ENCODE measurements at regions not wholly inside any gene's neighbourhood (a gene's known extent, or its start where the extent isn't known, plus 50 kb on each side); places are given as distances from the start of the nearest gene placed in this dataset.
"Not testable (repeated sequence)": the region's sequence is repeated elsewhere in the genome, so short reads cannot be mapped to it uniquely, and the experiment has no call there.

DNA sequence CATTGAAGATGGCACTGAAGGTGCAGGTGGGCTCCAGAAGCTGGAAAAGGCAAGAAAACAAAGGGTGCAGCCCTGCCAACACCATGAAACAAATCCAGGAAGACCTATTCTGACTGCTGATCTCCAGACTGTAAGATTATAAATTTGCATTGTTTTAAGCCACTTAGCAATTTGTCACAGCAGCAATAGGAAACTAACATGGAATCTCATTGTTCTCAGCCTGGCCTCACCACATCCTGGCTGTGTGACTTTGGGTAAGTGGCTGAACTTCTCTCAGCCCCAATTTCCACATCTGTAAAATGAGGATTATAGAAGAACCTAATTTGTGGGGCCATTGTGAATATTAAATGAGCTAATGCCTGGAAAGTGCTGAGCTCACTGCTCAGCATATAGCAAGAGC is 160.4 kb upstream of the MAFB start:
- DNase-seq (ENCODE audit: low read depth, low spot score) = no peak

DNA sequence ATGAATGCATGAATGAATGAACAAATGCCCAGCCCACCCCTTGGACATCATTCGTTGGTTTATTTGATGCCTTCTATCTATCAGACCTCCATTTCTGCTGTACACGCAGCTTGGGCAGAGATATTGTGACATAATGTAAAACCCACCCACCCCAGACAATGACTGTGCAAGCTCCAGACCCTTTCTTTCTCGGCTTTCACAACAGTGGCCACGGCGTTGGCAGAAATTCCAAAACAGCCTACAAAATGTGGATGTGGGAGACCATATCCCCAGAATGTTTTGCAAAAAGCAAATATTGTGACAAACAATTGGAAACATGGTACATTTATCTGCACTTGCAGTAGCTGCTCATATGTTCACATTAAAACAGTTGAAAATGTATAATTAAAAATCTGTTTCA is 162.0 kb upstream of the MAFB start:
- DNase-seq (ENCODE audit: low read depth, low spot score) = no peak

DNA sequence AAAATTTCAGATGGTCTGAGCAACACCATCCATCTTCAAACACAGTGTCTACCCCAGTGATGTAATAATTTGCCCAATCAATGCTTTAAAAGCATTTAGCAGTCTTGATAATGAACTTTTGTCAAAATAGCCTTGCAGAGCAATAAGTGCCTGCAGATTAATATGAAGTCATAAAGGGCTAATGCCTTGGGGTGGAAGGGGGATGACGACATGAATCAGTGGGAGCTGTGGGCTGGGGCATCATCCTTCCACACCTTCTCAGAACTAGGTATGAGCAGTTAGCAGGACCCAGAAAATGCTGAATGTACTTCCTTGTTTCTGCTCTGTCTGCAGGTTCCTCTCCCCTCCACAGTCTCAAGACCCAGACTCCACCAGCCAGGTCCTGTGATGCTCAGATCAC is 166.2 kb upstream of the MAFB start:
- DNase-seq (ENCODE audit: low read depth, low spot score) = no peak

DNA sequence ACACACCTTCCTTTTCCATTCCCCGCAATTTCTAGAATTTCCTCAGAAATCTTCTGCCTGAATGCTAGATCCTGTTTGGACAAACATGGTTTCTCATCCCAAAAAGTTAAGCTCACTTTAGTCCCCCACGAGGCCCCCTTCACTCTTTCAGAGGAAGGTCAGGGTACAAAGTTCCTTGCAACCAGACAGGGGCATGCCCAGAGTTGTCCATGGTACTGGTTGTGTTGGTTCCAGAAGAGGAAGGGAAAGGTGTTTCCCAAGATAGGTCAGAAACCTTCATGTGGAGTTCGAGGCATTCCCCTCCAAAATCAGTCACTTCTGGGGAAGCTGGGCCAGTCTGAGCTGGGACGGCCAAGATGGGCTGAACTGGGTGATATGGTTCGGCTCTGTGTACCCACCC is 167.6 kb upstream of the MAFB start:
- DNase-seq (ENCODE audit: low read depth, low spot score) = no peak

DNA sequence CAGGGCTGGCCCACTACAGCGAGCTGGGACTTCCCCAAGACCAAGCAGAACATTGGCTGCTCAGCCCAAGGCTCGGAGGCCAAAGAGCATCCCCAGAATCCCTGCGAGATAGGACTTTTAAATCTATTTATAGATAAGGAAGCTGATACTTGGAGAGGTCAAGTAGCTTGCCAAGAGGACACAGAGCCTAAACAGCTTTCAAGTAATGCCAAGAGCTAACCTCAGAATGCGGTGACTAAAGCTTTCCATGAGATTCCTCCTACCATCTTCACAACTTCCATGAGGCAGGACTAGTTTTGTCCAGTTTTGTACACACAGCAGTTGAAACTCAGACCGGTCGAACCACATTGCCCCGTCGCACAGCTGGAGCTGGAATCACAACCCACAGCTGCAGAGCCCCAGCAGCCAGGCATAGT is 168.1 kb upstream of the TOP1 start:
- DNase-seq (ENCODE audit: low read depth, low spot score) = no peak

DNA sequence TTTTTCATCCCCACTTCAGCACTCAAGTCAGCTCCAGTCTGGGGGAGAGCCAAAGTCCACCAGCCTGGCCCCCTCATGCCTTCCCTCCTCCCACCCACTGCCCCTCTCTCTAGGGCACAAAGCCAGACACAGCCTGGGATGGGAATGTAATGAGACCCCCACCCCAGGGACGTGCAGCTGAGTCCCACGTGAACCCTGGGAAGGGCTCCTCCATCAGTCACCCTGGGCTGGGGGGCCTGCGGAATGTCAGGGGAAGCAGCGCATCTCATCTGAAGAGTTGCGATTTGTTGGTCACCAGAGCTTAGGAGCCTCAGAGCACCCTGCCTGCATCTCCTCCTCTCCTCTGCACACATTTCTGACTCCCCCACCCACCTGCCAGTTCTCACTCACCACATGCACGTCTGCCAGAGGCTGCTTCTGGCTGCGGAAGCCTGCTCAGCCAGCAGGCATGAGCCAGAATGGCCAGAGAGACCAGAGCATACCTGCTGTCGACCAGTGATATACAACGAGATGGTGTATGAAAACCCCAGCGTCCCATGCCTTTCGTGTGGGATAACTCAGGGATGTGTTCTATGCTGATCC is 167.1 kb upstream of the TOP1 start:
- no peak for DNase-seq (ENCODE audit: low read depth, low spot score)

DNA sequence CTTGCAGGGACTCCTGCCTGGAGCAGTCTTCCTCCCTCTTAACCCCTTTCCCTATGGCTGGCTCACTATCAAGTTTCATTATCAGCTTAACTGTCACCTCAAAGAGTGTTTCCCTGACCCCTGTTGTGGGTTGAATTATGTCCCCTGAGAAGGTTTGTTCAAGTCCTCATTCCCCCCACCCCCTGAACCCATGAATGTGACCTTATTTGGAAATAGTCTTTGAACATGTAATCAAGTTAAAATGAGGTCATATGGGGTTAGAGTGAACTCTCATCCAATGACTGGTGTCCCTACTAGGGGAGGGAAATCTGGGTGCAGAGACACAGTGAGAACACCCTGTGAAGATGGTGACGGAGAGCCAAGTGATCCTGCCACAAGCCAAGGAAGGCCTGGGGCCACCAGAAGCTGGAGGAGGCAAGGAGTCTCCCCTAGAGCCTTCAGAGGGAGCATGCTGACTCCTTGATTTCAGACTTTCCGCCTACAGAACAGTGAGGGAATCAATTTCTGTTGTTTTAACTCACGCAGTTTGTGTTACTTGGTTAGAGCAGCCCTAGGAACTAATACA is 165.2 kb upstream of the TOP1 start:
- no peak for DNase-seq (ENCODE audit: low read depth, low spot score)

DNA sequence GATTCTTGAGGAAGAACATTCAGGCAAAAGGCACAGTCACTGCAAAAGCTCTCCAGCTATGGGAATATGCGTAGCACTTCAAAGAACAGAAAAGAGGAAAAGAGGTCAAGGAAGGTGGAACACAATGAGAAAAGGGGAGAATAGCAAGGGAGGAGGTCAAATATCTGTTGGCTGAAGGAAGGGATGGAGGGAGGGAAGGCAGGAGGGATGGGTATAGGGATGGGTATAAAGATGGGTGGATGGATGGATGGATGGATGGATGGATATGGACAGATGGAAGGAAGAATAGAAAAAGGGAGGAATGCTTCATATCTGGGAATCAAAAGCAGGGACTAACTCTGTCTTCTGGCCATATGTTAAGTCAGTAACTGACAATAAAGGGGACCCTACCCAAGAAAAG is 164.2 kb upstream of the TOP1 start:
- DNase-seq (ENCODE audit: low read depth, low spot score) = no peak

DNA sequence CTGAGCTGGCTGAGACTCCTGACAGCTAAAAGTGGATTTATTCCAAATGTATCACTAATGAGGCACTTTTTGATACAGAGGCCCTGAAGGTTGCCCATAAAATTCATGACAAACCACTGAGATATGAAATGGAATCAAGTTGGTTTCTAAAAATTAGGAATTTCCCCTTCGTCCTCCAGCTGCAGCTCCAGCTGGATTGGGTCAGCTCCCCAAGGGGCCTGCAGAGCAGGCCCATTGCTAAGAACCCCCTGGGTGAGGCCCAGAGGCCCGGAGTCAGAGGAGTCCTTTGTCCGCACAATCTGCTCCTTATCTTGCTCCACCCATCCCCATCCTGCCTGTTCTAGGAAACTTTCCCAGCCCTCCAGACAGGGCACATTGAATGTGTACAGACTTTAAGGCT is 163.5 kb upstream of the TOP1 start:
- no peak for DNase-seq (ENCODE audit: low read depth, low spot score)

DNA sequence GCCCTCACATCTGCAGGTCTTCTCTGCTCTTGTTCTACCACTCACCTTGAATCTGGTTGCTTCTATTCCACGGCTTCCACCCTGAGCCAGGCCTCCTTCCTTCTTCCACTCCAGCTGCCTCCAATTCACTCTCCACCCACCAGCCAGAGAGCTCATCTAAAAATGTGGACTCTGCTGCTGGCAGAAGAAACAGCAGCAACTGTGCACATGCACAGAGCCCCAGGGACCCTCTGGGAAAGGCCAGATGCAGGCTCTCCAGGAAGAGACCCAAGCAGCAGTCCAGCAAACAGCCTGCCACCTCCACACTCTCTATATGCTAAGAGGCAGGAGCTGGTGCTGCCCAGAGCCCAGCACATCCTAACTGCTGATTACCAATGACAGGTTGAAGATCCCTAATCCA is 162.6 kb upstream of the TOP1 start:
- DNase-seq (ENCODE audit: low read depth, low spot score) = no peak

DNA sequence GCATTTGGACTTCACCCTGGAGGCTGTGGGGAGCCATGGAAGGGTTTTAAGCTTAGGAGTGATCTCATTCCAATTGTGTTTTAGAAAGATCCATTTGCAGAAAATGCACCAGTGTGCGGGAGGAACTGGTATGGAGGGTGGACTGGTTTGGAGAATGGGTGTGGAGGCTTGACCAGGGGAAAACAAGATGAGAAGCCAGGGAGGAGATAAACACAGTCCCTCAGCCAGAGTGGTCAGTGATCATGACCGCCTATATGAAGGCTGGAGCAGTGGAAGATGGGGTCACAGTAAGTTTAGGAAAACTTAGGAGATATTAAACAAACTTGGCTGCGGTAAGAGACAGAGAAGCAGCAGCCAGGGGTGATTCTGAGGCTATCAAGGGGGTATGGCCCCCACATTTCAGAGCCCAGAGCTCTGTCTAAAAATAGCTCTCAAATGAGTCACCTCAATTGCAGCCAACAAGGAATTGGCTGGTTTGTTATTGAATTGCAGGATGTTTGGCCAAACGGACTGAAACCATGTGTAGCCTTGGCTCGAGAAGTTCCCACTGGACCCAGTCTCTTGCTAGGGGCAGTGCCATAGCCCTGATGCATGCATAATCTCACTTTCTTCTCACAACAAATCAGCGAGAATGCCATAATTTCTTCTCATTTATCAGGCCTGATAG is 159.9 kb upstream of the TOP1 start:
- no peak for DNase-seq (ENCODE audit: low read depth, low spot score)

DNA sequence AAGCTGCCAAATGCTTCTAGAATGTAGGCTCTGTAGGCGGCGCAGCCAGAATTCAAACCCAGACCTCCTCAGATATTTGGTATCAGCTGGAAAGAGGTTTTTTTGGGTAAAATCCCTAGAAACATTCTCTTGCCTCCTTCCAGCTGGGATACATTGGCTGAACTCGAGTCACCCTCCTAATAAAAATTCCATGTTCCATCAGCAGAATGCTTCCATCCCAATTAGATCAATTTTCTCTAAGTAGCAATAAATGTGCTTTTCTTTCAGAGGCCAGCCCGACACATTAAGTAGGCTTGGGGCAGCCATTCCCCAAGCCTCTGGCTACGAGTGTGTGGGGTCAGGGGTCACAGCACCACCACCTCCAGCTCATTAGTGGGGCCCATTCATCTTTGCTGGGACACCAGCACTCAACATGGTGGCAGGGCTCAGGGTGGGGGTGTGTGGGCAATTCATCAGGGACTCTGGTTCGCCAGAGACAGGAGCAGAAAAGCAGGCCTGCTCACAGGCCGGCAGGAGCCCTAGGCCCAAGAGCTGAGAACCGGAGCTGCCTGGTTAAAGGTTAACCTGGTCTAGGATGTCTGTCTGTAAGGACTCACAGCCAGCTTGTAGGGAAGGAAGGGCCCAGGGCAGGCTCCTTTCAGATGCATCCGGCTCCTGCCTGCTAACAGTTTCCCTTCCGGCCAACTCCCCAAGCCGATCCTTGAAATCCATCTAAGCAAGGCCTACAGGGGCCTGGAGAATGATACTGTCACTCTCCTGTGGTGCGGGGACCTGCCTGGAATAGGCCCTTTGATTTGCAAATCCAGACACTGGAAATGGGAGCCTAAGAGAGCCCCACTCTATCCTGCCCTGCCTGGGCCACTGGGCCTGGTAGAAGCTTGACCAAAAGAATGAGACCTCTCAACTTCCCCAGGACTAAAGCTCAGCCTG is 159.1 kb upstream of the TOP1 start:
- no peak for DNase-seq (ENCODE audit: low read depth, low spot score)

DNA sequence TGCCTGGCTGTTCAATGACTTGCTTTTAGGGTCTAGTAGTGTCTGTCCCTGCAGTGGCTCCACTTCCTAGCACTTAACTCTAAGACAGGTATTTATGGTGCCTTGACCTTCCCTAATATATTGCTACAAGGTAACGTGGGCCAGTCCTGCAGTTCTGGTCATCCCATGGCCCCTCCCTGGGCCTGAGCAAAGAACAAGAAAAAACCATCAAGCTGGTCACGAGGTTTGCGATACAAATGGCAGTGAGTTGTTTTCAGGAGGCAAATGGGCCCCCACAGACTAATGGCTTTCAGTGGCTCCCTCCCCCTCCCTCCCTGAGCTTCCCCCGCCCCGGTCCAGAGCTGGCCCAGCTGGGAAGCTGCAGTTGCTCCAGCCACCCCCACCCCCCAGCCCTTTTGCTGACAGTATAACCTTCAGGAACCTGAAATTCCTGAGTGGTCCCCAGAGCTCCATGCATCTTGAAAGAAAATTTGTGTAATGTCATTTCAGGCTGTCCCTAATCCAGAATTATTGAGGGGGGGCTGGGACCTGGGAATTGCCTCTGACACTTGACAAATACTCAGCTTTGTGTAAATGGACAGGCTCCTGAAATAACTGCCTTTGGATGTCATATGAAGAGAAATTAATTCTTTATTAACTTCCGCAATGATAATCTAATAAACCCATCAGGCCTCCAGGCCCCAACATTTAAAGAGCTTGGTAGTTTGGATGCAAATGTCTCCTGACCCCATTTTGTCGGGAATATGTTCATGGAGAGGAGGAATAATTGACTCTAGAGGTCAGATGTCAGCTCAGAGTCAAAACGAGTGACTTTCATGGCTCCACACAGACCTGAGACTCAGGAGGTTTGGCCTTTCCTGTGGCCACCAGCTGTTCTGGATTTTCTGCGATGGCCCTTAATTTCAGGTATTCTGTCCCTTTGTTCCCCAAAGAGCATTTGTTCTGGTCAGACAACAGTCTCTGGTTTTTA is 153.2 kb upstream of the TOP1 start:
- no peak for DNase-seq (ENCODE audit: low read depth, low spot score)

DNA sequence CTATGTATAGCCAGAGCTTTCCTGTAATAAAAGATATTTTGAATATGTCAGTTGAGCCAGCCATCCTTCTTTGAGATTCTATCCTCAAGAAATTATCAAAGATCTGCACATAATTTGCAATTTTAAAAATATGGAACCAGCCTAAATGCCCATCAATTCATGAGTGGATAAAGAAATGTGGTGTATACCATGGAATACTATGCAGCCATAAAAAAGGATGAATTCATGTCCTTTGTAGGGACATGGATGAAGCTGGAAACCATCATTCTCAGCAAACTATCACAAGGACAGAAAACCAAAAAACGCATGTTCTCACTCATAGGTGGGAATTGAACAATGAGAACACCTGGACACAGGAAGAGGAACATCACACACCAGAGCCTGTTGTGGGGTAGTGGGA is 150.5 kb upstream of the TOP1 start:
- DNase-seq (ENCODE audit: low read depth, low spot score) = not testable (repeated sequence)

DNA sequence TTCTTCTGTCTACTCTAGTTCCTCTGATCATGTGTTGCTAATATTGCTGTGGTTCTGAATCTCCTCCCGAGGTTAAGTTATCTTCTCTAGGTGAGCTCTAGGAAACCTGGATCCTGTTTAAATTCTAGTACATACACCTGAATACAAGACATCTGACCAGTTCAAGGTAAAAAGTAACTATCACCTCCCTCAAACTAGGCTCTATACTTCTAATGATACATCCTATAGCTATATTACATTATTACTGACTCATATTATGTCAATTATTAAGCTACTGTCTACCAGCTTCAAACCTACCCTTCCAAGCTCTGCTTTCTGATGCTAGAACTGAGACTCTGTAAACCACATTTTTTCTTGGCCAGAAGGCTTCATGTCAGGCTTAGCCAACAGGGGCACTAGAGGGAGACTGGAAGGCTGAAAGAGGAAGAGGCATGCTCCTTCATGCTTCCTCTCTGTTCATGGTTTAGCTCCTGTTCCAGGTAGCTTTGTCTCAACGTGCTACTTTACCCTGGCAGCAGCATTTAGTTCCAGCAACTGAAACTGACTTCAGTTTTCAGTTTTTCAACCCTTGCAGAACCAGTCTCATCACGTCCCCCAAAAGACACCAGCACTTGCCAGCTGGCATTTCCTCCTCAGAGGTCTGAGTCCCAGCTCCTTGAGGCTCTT is 148.4 kb upstream of the TOP1 start:
- no peak for DNase-seq (ENCODE audit: low read depth, low spot score)

DNA sequence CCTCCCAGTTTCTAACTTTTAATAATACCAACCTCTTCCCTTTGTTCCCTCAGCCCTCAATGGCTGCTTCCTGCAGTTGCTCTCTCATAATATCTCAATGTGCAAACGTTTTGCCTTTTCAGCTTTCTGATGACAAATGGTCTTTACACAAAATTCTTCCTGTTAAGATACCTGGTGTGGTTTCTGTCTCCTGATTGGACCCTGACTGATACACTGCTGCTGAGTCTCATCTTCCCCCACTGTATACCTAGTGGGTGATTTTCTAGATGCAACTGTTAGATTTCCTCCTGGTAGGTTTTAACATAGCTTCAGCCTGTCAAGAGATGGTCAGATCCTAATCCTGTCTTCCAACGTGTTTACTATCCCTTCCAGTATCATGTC is 147.9 kb upstream of the TOP1 start:
- DNase-seq (ENCODE audit: low read depth, low spot score) = no peak

DNA sequence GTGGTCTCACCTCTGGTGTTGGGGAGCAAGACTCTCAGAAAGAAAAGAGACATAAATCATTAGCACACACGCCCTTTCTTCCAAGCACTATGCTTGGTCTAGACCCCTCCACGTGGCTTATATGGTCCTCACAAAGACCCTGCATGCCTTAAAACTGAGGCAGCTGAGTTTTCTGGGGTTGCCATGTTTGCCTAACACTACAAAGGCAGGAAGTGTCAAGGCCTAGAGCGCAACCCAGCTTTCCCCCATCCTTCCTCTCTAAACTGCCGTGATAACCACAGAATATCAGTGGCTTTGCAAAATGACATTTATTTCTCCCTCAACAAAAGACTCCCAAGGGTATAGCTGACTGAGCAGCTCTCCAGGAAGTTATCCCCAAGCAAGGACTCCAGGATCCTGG is 146.5 kb upstream of the TOP1 start:
- DNase-seq (ENCODE audit: low read depth, low spot score) = no peak

DNA sequence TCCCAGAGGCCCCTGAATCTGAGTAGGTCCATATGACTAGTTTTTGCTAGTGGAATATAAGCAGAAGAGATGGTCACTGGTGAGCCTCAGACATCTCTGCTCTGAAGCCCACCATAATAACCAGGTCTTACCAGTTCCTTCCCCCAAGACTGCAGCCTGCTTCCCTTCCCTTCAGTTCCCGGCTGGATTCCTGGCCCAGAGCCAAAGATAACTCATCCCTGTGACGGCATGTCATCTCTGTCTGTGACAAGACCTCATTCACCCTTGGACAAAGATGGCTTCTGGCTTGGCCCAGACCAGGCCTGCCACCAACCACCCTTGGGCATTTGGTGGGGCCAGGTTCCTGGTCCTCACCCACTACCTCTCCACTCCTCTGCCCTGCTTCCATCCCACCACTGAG is 145.5 kb upstream of the TOP1 start:
- DNase-seq (ENCODE audit: low read depth, low spot score) = no peak

DNA sequence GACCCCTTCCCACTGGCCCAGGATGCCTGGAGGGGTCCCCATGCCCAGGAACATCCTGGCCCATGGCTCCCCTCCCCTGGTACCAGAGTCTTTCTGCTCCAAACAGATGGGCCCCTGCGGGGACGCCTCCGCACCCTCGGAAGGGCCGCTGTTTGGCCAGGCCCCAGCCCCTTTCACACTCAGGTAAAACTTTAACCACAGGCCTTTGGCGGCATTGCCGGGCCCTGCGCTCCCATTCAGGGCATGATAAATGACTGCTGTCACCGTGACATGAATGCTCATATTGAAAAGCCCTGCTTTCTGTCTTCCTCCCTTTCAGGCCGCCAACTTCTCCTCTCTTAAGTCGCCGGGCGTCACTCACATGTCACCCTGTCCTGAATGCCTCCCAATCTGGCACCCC is 141.5 kb upstream of the TOP1 start:
- no peak for DNase-seq (ENCODE audit: low read depth, low spot score)

DNA sequence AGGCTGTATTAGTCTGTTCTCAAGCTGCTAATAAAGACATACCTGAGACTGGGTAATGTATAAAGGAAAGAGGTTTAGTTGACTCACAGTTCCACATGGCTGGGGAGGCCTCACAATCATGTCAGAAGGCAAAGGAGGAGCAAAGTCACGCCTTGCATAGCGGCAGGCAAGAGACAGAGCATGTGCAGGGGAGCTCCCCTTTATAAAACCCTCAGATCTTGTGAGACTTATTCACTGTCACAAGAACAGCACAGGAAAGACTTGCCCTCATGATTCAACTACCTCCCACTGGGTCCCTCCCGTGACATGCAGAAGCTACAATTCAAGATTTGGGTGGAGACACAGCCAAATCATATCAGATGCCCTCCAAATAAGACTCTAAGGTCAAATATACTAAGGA is 139.4 kb upstream of the TOP1 start:
- not testable (repeated sequence) for DNase-seq (ENCODE audit: low read depth, low spot score)

DNA sequence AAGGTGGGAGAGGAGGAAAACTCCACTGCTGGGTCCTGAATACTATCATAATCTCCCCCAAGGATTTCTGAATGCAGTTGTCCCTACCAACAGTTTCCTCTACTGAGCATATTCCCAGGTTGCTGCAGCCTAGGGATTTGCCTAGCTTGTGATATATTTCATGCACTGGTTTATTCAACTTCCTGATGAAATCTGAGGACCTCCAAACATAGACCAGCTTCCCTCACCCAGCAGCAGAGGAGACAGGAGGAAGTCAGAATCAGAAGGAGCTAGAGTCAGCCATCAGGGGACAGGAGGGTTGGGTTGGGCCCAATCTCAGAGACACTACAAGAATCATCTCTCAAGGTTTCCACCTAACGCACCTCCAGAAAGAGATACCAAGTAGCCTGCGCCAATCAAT is 138.4 kb upstream of the TOP1 start:
- DNase-seq (ENCODE audit: low read depth, low spot score) = no peak
